HEK293 (cell line): ENCODE measurements at regions not wholly inside any gene's neighbourhood (a gene's known extent, or its start where the extent isn't known, plus 50 kb on each side); places are given as distances from the start of the nearest gene placed in this dataset.

Source experiments
- SCRT1 ChIP-seq: fragments of 450-650 bp; formaldehyde crosslinking; IDR thresholded peaks from 2 replicates; pipeline ENCODE4 v1.5.1; 2016; ENCODE audit warnings: missing biosample characterization, missing genetic modification characterization, borderline replicate concordance
- YY1 ChIP-seq: fragments of 450-650 bp; formaldehyde crosslinking; IDR thresholded peaks from 2 replicates; pipeline ENCODE4 v1.5.1; 2018; ENCODE audit warnings: missing biosample characterization, missing genetic modification characterization
- ZNF169 ChIP-seq: fragments of 450-650 bp; formaldehyde crosslinking; IDR thresholded peaks from 2 replicates; pipeline ENCODE4 v1.5.1; 2016; ENCODE audit warnings: missing biosample characterization, missing genetic modification characterization
- ZNF571 ChIP-seq: fragments of 450-650 bp; formaldehyde crosslinking; IDR thresholded peaks from 2 replicates; pipeline ENCODE4 v1.5.0; 2017; ENCODE audit warnings: missing biosample characterization, missing genetic modification characterization
- ZNF768 ChIP-seq: fragments of 450-650 bp; formaldehyde crosslinking; IDR thresholded peaks from 2 replicates; pipeline ENCODE4 v1.5.1; 2018; ENCODE audit warnings: missing biosample characterization, mild to moderate bottlenecking, missing genetic modification characterization
- TF ChIP-seq, protein P1 (sequence below): fragments of 450-650 bp; formaldehyde crosslinking; IDR thresholded peaks from 2 replicates; pipeline ENCODE4 v1.5.1; 2016; ENCODE audit warnings: missing biosample characterization, missing genetic modification characterization

DNA sequence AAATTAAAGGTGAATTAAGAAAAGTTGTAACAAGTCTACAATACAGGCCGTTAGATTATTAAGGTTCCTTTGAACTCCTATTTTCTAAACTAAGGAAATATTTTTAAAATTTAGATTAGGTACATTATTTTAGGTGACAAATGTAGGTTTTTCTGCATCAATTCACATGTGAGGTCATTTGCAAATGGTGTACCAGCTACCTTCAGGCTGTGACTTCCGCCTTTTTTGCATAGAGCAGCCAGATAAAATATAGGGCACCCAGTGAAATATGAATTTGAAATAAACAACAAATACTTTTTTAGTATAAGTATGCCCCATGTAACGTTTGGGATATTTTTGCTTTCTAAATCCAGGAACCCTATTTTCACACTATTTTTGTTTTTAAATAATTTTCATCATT is 544.0 kb downstream of the LMO4 start:
- TF ChIP-seq ZNF169 (tag by site-specific recombination) (no peak), ZNF768 (tag by site-specific recombination) (no peak), ZNF571 (tag by site-specific recombination) (no peak), SCRT1 (tag by site-specific recombination) (no peak), YY1 (no peak)
- TF ChIP-seq, protein P1, sequence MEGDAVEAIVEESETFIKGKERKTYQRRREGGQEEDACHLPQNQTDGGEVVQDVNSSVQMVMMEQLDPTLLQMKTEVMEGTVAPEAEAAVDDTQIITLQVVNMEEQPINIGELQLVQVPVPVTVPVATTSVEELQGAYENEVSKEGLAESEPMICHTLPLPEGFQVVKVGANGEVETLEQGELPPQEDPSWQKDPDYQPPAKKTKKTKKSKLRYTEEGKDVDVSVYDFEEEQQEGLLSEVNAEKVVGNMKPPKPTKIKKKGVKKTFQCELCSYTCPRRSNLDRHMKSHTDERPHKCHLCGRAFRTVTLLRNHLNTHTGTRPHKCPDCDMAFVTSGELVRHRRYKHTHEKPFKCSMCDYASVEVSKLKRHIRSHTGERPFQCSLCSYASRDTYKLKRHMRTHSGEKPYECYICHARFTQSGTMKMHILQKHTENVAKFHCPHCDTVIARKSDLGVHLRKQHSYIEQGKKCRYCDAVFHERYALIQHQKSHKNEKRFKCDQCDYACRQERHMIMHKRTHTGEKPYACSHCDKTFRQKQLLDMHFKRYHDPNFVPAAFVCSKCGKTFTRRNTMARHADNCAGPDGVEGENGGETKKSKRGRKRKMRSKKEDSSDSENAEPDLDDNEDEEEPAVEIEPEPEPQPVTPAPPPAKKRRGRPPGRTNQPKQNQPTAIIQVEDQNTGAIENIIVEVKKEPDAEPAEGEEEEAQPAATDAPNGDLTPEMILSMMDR (tag by site-specific recombination) = no peak
